ENCODE measurements at regions not wholly inside any gene's neighbourhood (a gene's known extent, or its start where the extent isn't known, plus 50 kb on each side); places are given as distances from the start of the nearest gene placed in this dataset.

- TF ChIP-seq, protein P1, sequence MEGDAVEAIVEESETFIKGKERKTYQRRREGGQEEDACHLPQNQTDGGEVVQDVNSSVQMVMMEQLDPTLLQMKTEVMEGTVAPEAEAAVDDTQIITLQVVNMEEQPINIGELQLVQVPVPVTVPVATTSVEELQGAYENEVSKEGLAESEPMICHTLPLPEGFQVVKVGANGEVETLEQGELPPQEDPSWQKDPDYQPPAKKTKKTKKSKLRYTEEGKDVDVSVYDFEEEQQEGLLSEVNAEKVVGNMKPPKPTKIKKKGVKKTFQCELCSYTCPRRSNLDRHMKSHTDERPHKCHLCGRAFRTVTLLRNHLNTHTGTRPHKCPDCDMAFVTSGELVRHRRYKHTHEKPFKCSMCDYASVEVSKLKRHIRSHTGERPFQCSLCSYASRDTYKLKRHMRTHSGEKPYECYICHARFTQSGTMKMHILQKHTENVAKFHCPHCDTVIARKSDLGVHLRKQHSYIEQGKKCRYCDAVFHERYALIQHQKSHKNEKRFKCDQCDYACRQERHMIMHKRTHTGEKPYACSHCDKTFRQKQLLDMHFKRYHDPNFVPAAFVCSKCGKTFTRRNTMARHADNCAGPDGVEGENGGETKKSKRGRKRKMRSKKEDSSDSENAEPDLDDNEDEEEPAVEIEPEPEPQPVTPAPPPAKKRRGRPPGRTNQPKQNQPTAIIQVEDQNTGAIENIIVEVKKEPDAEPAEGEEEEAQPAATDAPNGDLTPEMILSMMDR (IDR thresholded peaks at IDR 0.05): peak; percentile 39
- no peak for TF ChIP-seq ZFX (IDR thresholded peaks at IDR 0.05; ENCODE audit: borderline replicate concordance)
Observed at GRCh38 chr5:68884883-68885282, 208.9 kb upstream of the SLC30A5 start.
